ENCODE measurements at regions not wholly inside any gene's neighbourhood (a gene's known extent, or its start where the extent isn't known, plus 50 kb on each side); places are given as distances from the start of the nearest gene placed in this dataset.
A peak's percentile ranks its signal among the peaks of the same experiment; 100 is the strongest.

DNA sequence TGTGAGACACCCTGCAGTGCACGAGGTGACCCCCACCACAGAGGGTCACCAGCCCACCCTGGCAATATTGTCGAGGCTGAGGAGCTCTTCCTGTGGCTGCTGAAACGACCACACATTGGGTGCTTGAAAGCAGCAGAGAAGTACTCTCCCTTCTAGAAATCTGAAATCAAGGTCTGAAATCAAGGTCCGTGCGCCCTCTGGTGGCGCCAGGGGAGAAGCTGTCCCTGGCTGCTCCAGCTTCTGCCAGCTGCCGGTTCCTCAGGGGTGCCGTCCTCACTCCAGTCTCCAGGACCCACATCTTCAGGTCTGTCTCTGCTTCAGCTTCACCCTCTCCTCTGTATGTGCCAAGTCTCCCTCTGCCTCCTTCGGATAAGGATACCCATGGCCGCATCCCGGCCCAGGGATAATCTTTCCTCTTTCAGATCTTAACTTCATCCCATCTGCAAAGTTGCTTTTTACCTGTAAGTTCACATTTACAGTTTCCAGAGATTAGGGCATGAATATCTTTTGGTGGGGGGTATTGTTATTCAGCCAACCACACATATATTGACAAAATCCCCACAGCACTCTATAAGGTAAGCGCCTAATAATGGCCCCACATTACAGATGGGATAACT is 108.3 kb upstream of the PHACTR3 start:
- Histone ChIP-seq H3K4me1 (no peaks in the 10 kb centered on the region), H3K9me3 (no peaks in the 10 kb centered on the region), H3K27ac (no peak overlapping the region), H3K36me3 (no peaks in the 10 kb centered on the region), H3K27me3 (no peaks in the 10 kb centered on the region), H3K4me3 (no peak overlapping the region)
- intact Hi-C loops (cut with DNase I), result no loop called here
- no peak for DNase-seq (ENCODE audit: extremely low spot score in 2 of 2)
- TF ChIP-seq POLR2A (IDR thresholded peaks at IDR 0.05) (no peak), POLR2AphosphoS5 (IDR thresholded peaks at IDR 0.05; ENCODE audit: insufficient read depth in 1 of 2, low read depth in 1 of 2) (no peak)
- TF ChIP-seq, protein P1, sequence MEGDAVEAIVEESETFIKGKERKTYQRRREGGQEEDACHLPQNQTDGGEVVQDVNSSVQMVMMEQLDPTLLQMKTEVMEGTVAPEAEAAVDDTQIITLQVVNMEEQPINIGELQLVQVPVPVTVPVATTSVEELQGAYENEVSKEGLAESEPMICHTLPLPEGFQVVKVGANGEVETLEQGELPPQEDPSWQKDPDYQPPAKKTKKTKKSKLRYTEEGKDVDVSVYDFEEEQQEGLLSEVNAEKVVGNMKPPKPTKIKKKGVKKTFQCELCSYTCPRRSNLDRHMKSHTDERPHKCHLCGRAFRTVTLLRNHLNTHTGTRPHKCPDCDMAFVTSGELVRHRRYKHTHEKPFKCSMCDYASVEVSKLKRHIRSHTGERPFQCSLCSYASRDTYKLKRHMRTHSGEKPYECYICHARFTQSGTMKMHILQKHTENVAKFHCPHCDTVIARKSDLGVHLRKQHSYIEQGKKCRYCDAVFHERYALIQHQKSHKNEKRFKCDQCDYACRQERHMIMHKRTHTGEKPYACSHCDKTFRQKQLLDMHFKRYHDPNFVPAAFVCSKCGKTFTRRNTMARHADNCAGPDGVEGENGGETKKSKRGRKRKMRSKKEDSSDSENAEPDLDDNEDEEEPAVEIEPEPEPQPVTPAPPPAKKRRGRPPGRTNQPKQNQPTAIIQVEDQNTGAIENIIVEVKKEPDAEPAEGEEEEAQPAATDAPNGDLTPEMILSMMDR (IDR thresholded peaks at IDR 0.05), result peak; percentile 25 to 73 (median 55)

DNA sequence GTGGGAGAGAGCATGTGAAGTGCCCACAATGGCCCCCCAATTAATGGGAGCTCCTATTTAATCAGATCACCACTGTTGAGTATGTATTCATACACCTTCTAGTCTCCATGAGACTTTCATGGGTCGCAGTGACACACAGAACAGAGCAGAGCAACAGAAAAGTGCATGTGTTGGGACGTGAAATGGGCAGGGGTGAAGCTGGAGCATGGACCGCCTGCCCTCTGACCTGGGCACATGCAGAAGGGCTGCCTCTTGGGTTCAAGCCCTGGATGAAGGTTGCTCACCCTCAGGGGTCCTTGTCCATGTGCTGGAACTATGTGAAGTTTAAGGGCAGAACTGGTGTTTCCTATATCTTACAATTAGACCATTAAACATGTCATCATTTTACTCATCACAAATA is 106.0 kb upstream of the PHACTR3 start:
- Histone ChIP-seq H3K4me1 (no peaks in the 10 kb centered on the region), H3K27ac (no peak overlapping the region), H3K4me3 (no peak overlapping the region), H3K27me3 (no peaks in the 10 kb centered on the region), H3K36me3 (no peaks in the 10 kb centered on the region), H3K9me3 (no peaks in the 10 kb centered on the region)
- intact Hi-C loops (cut with DNase I), result no loop called here
- no peak for DNase-seq (ENCODE audit: extremely low spot score in 2 of 2)
- TF ChIP-seq POLR2A (IDR thresholded peaks at IDR 0.05) (no peak), POLR2AphosphoS5 (IDR thresholded peaks at IDR 0.05; ENCODE audit: insufficient read depth in 1 of 2, low read depth in 1 of 2) (no peak)
- TF ChIP-seq, protein P1 (IDR thresholded peaks at IDR 0.05), result no peak

- no peak for DNase-seq (ENCODE audit: extremely low spot score in 2 of 2)
- Histone ChIP-seq H3K4me1 (no peaks in the 10 kb centered on the region), H3K4me3 (no peak overlapping the region), H3K27ac (no peak overlapping the region), H3K9me3 (no peaks in the 10 kb centered on the region), H3K36me3 (no peaks in the 10 kb centered on the region), H3K27me3 (no peaks in the 10 kb centered on the region)
- intact Hi-C loops (cut with DNase I), result no loop called here
- TF ChIP-seq POLR2AphosphoS5 (IDR thresholded peaks at IDR 0.05; ENCODE audit: insufficient read depth in 1 of 2, low read depth in 1 of 2) (no peak), POLR2A (IDR thresholded peaks at IDR 0.05) (no peak)
- TF ChIP-seq, protein P1 (IDR thresholded peaks at IDR 0.05), result no peak
These were observed 104.5 kb upstream of the PHACTR3 start for GRCh38 chr20:59499863-59500262.

DNA sequence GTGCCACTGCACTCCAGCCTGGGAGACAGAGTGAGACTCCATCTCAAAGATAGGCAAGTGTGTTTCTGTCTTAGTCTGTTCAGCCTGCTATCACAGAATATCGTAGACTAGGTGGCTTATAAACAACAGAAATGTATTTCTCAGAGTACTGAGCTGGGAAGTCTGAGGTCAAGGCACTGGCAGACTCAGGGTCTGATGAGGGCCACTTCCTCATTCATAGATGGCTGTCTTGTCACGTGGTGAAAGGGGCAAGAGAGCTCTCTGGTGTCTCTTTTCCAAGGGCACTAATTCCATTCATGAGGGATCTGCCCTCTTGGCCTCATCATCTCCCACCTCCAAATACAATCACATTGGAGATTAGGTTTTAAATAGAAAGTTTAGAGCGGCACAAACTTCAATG is 95.6 kb upstream of the PHACTR3 start:
- Histone ChIP-seq H3K27me3 (no peaks in the 10 kb centered on the region), H3K9me3 (no peaks in the 10 kb centered on the region), H3K4me1 (no peaks in the 10 kb centered on the region), H3K27ac (no peak overlapping the region), H3K4me3 (no peak overlapping the region), H3K36me3 (no peaks in the 10 kb centered on the region)
- TF ChIP-seq, protein P1 (IDR thresholded peaks at IDR 0.05), result no peak
- no peak for DNase-seq (ENCODE audit: extremely low spot score in 2 of 2)
- intact Hi-C loops (cut with DNase I), result no loop called here

GRCh38 chr20:59512651-59513050 is 91.7 kb upstream of the PHACTR3 start:
- Histone ChIP-seq H3K27me3 (no peaks in the 10 kb centered on the region), H3K4me3 (no peak overlapping the region), H3K4me1 (no peaks in the 10 kb centered on the region), H3K36me3 (no peaks in the 10 kb centered on the region), H3K9me3 (no peaks in the 10 kb centered on the region), H3K27ac (no peak overlapping the region)
- TF ChIP-seq, protein P1 (IDR thresholded peaks at IDR 0.05), result no peak
- TF ChIP-seq POLR2AphosphoS5 (IDR thresholded peaks at IDR 0.05; ENCODE audit: insufficient read depth in 1 of 2, low read depth in 1 of 2) (no peak), POLR2A (IDR thresholded peaks at IDR 0.05) (no peak)
- intact Hi-C loops (cut with DNase I), result no loop called here
- no peak for DNase-seq (ENCODE audit: extremely low spot score in 2 of 2)

Data from vagina (tissue), 2 donors.